ENCODE measurements at regions not wholly inside any gene's neighbourhood (a gene's known extent, or its start where the extent isn't known, plus 50 kb on each side); places are given as distances from the start of the nearest gene placed in this dataset.

DNA sequence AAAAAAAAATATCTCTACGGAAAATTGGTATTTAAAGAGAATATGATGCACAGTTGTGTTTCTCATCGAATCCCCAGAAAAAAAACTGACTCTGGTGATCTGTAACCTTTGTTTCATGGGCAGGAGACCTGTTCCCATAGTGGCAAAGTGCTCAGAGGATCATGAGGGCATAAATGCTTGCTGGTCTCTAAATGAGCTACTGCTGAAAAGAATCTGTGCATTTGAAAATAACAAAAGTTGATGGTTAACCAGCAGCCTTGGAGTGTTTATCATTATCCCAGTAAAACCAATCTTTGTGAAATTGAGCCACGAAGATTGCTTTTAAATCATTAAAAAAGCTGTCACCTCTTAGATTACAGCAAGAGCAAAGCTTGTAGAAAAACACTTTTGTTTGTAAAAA, 775.4 kb downstream of the MTRR start:
- TF ChIP-seq POLR2AphosphoS5 (IDR thresholded peaks at IDR 0.05) (no peak), POLR2A (IDR thresholded peaks at IDR 0.05) (no peak)
- TF ChIP-seq, protein P1, sequence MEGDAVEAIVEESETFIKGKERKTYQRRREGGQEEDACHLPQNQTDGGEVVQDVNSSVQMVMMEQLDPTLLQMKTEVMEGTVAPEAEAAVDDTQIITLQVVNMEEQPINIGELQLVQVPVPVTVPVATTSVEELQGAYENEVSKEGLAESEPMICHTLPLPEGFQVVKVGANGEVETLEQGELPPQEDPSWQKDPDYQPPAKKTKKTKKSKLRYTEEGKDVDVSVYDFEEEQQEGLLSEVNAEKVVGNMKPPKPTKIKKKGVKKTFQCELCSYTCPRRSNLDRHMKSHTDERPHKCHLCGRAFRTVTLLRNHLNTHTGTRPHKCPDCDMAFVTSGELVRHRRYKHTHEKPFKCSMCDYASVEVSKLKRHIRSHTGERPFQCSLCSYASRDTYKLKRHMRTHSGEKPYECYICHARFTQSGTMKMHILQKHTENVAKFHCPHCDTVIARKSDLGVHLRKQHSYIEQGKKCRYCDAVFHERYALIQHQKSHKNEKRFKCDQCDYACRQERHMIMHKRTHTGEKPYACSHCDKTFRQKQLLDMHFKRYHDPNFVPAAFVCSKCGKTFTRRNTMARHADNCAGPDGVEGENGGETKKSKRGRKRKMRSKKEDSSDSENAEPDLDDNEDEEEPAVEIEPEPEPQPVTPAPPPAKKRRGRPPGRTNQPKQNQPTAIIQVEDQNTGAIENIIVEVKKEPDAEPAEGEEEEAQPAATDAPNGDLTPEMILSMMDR (IDR thresholded peaks at IDR 0.05 in 8 of 11, conservative IDR thresholded peaks at IDR 0.05 in 3 of 11), result no peak
- 49 to 72% (median 67%) methylated on average over 3 of the region's 3 CpGs for WGBS, 5 donors
- no peak for DNase-seq
- intact Hi-C loops (cut with DNase I; ENCODE audit: low total_unique reads), result no loop called here
- H3K4me1 ChIP-seq, result no peaks in the 10 kb centered on the region
- H3K36me3 ChIP-seq, result no peaks in the 10 kb centered on the region
- peaks cover 0 to 6% (median 0%) of the 10 kb centered on the region in 8 donors for H3K9me3 ChIP-seq
- no peak overlapping the region for H3K27ac ChIP-seq
- H3K27me3 ChIP-seq (replicated peaks in 1 of 7), result no peaks in the 10 kb centered on the region
- H3K4me3 ChIP-seq, result no peak overlapping the region

DNA sequence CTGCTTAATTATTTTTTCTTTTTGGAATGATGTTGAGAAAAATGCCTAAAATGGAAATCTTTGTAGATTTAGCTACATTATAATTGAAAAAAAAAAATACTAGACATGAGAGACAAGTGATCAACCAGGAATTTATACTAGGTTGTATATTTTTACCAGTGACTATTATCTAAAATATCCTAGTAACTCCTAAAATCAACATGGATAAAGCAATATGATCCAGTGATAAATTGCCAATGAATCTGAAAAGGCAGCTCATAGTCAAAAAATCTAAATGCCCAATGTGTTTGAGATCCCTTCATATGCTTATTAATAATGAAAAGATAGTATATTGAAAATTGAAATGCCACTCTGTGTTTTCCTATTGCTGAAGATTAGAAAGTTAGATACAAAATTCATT, 778.2 kb downstream of the MTRR start:
- intact Hi-C loops (cut with DNase I; ENCODE audit: low total_unique reads), result no loop called here
- Histone ChIP-seq H3K27me3 (replicated peaks in 1 of 7) (no peaks in the 10 kb centered on the region), H3K27ac (no peak overlapping the region), H3K36me3 (no peaks in the 10 kb centered on the region), H3K4me1 (no peaks in the 10 kb centered on the region), H3K9me3 (peaks cover 0 to 11% (median 0%) of the 10 kb centered on the region in 8 donors), H3K4me3 (no peak overlapping the region)
- DNase-seq, result no peak
- no peak for TF ChIP-seq POLR2AphosphoS5 (IDR thresholded peaks at IDR 0.05)
- TF ChIP-seq, protein P1 (IDR thresholded peaks at IDR 0.05 in 8 of 11, conservative IDR thresholded peaks at IDR 0.05 in 3 of 11), result no peak
- no peak for TF ChIP-seq POLR2A (IDR thresholded peaks at IDR 0.05)

DNA sequence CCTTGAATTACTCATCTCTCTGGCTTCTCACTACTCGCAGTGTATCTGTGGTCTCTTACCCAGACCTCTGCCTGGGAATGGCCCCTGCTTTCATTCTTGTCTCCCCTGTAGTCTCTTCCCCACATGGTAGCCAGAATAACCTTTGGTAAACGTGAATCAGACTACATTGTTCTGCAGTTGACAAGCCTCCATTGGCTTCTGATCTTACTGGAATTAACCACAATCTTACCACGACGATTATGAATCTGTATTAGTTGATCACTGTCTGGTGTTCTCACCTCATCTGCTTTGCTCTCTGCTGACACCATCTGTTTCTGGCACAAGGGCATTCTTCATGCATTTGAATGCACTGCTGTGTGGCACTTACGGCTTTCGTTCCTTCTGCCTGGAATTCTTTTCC, 781.2 kb downstream of the MTRR start:
- H3K4me3 ChIP-seq, result no peak overlapping the region
- H3K27ac ChIP-seq, result no peak overlapping the region
- intact Hi-C loops (cut with DNase I; ENCODE audit: low total_unique reads), result no loop called here
- 84 to 88% (median 84%) methylated on average over 6 of the region's 6 CpGs for WGBS, 5 donors
- H3K36me3 ChIP-seq, result no peaks in the 10 kb centered on the region
- H3K27me3 ChIP-seq (replicated peaks in 1 of 7), result no peaks in the 10 kb centered on the region
- TF ChIP-seq POLR2A (IDR thresholded peaks at IDR 0.05), result no peak
- no peak for TF ChIP-seq POLR2AphosphoS5 (IDR thresholded peaks at IDR 0.05)
- TF ChIP-seq, protein P1 (IDR thresholded peaks at IDR 0.05 in 8 of 11, conservative IDR thresholded peaks at IDR 0.05 in 3 of 11), result no peak
- no peak for DNase-seq
- no peaks in the 10 kb centered on the region for H3K4me1 ChIP-seq
- peaks cover 0 to 16% (median 0%) of the 10 kb centered on the region in 8 donors for H3K9me3 ChIP-seq

DNA sequence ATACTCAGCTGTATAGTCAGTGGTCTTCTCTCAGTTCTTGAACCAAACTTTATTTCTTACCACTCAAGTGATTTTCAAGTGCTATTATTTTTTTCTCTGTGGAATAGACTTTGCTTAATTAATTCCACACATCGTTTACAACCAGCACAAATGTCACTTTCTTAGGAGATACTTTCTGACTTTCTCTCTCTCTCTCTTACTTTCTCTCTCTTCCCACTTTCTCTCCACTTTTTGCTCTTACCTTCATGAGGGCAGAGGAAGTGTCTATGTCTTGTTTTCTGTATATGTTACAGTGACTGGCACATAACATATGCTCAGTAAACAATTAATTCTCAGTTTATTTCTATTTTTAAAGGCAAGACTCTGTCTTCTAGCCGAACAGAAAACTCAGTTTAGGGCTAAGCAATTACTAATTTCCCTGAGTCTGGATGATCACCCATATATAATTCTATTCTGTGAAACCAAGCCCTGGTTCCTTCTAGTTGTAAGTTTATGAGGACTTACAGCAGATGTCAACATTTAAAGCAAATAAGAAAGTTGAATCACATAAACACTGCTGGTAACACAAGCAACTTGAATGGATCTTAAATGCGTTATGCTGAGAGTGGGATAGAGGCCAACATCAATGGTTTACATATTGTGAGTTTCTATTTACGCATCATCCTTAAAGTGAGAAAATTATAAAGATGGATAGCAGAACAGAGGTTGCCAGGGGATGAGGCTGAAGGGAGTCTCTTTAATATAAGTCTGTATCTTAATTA, 791.4 kb downstream of the MTRR start:
- Histone ChIP-seq H3K4me1 (no peaks in the 10 kb centered on the region), H3K4me3 (no peak overlapping the region), H3K9me3 (no peaks in the 10 kb centered on the region), H3K27ac (no peak overlapping the region), H3K27me3 (replicated peaks in 1 of 7) (no peaks in the 10 kb centered on the region), H3K36me3 (no peaks in the 10 kb centered on the region)
- 75 to 86% (median 83%) methylated on average over 4 of the region's 4 CpGs for WGBS, 5 donors
- no peak for DNase-seq
- TF ChIP-seq POLR2AphosphoS5 (IDR thresholded peaks at IDR 0.05) (no peak), POLR2A (IDR thresholded peaks at IDR 0.05) (no peak)
- TF ChIP-seq, protein P1 (IDR thresholded peaks at IDR 0.05 in 8 of 11, conservative IDR thresholded peaks at IDR 0.05 in 3 of 11), result no peak
- intact Hi-C loops (cut with DNase I; ENCODE audit: low total_unique reads), result no loop called here
